Fibroblast of skin of left biceps (primary cell): ENCODE measurements at regions not wholly inside any gene's neighbourhood (a gene's known extent, or its start where the extent isn't known, plus 50 kb on each side); places are given as distances from the start of the nearest gene placed in this dataset.

Experiments
- DNase-seq, 2 experiments: peaks; one replicate each; pipeline ENCODE4 v3.0.0-alpha.2; 2013; ENCODE audit warnings: low read depth in 2 of 2

DNA sequence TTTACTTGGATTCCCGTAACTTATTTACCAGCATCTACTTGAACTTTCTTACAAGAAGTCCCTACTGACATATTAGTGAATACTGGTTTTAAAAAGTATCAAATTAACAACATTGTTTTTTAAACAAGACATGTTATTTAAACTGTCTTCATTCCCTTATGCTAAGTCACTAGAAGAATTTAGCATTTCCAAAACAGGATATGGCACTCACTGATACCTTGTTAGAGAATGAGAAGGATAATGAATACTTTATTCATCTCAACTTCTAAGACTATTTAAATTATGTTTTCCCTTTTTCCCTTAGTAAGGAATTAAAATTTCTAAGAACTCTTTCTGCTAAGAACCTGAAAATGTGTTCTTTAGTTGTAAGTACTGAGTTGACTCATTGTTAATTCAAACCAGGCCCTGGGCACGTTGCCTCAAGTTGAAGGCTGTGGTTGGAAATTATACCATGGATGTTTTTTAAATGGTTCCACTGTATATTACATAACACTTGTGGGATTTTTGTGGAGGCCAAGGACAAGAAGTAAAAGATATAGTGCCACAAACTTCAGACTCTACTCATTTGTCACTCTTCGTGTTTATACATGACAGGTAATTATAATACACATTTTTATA is 219.0 kb upstream of the EDIL3 start:
- DNase-seq, result peak; percentile 92 to 94

- no peak for DNase-seq
Observed at GRCh38 chr5:84602371-84602771, 217.7 kb upstream of the EDIL3 start.

GRCh38 chr5:84599964-84600363 is 215.3 kb upstream of the EDIL3 start:
- no peak for DNase-seq

- DNase-seq, result no peak
Observed at GRCh38 chr5:84597904-84598303, 213.2 kb upstream of the EDIL3 start.

DNA sequence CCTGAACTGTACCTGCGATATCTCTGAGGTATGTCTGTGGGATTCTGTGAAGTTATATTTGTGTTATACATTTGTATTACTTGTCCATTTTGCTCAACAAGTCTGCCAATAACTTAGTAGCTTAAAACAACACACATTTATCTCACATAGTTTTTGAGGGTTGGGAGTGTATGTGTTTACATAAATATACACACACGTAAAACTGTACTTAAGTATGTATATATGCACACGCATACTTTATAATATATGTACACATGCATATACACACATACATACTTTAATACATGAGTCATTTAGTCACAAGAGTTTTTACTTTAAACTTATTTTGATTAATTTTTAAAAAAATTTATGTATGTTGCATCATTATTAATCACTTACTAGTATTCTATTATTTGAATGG is 205.9 kb upstream of the EDIL3 start:
- no peak for DNase-seq

GRCh38 chr5:84589926-84590325 is 205.2 kb upstream of the EDIL3 start:
- DNase-seq, result no peak

DNA sequence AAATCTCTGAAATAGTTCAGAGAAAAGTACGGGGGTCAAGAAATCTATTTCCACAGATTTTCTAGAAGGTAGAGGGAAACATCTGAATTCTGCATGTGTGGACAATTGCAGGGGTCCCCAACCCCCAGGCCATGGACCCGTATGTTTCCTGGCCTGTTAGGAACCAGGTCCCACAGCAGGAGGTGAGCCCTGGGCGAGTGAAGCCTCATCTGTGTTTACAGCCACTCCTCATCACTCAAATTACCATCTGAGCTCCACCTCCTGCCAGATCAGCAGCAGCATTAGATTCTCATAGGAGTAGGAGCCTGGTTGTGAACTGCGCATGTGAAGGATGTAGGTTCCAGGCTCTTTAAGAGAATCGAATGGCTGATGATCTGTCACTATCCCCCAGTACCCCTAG is 200.5 kb upstream of the EDIL3 start:
- no peak for DNase-seq

DNA sequence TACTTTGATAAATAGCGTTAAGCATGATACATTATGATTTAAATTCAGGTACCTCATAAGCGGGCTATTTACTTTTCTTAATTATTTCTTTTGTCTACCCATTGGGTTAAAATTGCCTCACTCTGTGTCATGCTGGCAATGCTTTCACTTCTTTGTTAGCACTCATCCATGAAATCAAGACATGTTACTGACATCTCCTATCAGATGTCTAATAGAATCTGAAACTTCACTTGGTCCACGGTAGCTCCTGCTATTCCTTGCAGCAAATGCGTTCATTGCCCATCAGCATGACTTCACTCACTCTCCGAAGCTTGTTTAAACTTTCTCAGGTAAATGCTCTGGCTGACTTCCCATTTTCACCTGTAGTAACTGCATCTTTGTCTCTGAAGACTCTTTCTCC is 193.5 kb upstream of the EDIL3 start:
- DNase-seq, result no peak

GRCh38 chr5:84573017-84573712 is 188.5 kb upstream of the EDIL3 start:
- DNase-seq, result no peak

- DNase-seq, result no peak
Observed at GRCh38 chr5:84569307-84569706, 184.6 kb upstream of the EDIL3 start.

GRCh38 chr5:84568171-84568570 is 183.5 kb upstream of the EDIL3 start:
- DNase-seq, result no peak

GRCh38 chr5:84565866-84566265 is 181.2 kb upstream of the EDIL3 start:
- DNase-seq, result no peak

GRCh38 chr5:84564321-84565075 is 179.8 kb upstream of the EDIL3 start:
- peak; percentile 87 for DNase-seq

- no peak for DNase-seq
Observed at GRCh38 chr5:84550222-84550621, 165.5 kb upstream of the EDIL3 start.

GRCh38 chr5:84549054-84549453 is 164.4 kb upstream of the EDIL3 start:
- DNase-seq, result no peak

GRCh38 chr5:84546686-84547085 is 162.0 kb upstream of the EDIL3 start:
- no peak for DNase-seq

GRCh38 chr5:84536797-84537196 is 152.1 kb upstream of the EDIL3 start:
- DNase-seq, result no peak

DNA sequence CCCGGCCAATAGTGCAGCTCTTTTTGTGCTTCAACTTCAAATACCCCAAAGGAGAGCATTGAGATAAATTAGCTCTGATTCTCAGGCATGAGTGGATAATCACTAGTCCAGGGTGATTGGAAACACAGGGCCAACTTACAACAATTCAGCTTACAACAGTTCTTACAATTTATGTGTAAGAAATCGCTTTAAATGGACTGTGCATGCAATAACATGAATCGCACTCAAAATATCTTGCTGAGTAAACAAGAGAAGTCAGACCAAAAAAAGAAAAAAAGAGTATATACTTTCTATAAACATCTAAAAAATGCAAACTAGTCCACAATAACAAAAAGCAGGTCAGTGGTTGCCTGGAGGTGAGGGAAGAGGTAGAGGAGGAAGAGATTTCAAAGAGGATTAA is 150.6 kb upstream of the EDIL3 start:
- no peak for DNase-seq

DNA sequence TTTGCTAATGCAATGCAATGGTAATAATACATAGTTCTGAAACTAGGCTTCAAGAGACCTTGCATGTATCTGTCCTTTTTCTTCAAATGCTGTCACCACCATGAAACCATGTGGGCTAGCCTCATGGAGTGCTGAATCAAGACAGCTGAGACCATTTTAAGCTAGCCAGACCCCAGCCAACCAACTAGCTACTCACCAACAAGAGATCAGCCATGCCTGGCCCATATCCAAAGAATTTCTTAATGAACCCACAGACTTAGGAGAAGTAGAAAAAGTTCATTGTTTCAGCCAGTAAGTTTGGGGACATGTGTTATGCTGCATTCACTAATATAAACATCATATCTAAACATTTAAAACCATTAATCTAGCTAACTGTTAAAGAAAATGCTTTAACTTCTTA is 139.8 kb upstream of the EDIL3 start:
- peak; percentile 23 to 30 for DNase-seq

DNA sequence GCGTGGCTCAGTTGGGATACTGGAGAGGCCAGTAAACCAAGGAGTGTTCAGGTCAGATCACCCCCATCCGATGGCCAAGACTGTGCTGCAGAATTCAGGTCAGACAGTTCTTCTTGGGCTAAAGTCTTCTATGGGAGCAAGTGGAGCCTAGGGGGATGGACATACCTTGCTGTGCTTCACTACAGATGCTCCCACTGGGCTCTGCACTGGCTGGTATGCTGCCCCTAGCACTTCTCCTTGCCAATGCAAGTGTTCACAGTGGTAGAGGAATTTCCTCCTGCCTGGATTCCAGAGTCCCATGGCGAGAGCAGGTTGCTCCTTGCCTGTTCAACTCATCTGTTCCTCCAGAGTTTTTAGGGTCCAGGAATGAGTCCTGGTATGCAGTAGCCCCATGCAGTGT is 134.2 kb upstream of the EDIL3 start:
- no peak for DNase-seq

DNA sequence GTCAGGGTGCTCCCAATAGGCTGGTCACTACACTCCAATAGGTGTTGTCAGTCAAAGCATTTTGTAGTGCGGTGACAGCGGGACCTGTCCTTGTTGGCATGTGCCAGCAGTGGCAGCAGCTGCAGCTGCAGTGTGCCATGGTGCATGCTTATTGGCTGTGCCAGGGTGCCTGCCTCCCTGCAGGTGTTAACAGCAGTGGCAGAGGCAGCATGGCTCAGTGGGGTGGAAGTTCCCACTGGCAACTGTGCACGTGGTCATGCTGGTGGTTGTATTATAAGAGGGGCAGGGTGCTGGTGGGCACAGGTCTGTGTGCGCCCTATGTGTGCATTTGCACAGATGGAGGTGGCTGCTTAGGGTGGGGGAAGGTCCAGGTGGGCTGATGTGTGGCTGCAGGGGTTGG is 133.7 kb upstream of the EDIL3 start:
- DNase-seq, result no peak

DNA sequence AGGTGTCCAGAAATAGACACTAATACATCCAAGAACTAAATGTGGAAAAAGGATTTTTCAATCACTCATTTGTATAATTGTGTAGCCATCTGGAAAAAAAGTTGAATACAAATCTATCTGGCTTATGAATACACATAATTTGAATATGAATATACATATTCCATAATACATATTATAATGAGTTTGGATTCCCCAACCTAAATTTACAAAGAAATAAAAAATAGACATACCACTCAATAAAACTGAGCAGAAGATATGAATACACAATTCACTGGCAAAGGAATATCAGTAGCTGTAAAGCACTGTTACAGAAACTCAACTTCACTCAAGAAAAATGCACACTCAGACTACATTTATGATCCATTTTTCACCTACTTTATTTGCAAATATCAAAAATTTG is 121.9 kb upstream of the EDIL3 start:
- DNase-seq, result no peak

GRCh38 chr5:84494453-84494852 is 109.8 kb upstream of the EDIL3 start:
- DNase-seq, result peak; percentile 61 to 68
